Fibroblast of lung (primary cell): ENCODE measurements at regions not wholly inside any gene's neighbourhood (a gene's known extent, or its start where the extent isn't known, plus 50 kb on each side); places are given as distances from the start of the nearest gene placed in this dataset.

Experiments used
- CTCF ChIP-seq, 2 donors: IDR thresholded peaks in 1 of 2; conservative IDR thresholded peaks in 1 of 2; 1 replicate in 1 of 2; 2 replicates in 1 of 2; pipeline ENCODE4 v1.5.1; 2011 to 2012; ENCODE audit warnings: low read length in 2 of 2, control low read depth in 1 of 2, inconsistent platforms in 1 of 2, low read depth in 1 of 2, mild to moderate bottlenecking in 1 of 2
- EZH2 ChIP-seq: IDR thresholded peaks from 2 replicates; pipeline ENCODE4 v1.5.1; 2012; ENCODE audit warnings: low read length, control low read depth, mild to moderate bottlenecking; ENCODE audit errors: missing control alignments

GRCh38 chr4:164488114-164488513, 265.8 kb upstream of the SMIM31 start:
- TF ChIP-seq CTCF (conservative IDR thresholded peaks at IDR 0.05 in 1 of 2, IDR thresholded peaks at IDR 0.05 in 1 of 2; ENCODE audit: low read depth in 1 of 2, low read length in 2 of 2) (no peak), EZH2 (no peak)
